ENCODE measurements at regions not wholly inside any gene's neighbourhood (a gene's known extent, or its start where the extent isn't known, plus 50 kb on each side); places are given as distances from the start of the nearest gene placed in this dataset.
"Not testable (repeated sequence)": the region's sequence is repeated elsewhere in the genome, so short reads cannot be mapped to it uniquely, and the experiment has no call there.

DNA sequence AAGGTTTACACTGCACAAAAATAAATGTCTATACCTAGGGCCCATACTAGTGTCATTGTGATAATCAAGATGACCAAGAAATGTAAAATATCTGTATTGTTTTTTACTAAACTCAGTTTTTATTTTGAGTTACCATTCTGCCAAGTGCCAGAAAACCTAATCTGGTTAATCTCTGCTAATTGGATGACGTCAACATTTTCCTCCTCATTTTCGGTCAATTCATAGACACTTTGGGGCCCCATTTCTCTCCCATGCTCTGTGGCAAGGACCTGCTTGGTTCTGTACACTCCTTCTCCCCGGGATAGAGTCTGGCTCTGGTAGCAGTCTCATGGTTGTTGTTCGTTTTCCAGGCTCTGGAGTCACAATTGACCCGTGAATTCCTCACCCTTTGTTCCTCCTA lies 186.5 kb upstream of the TCF4 start:
- DNase-seq = no peak

DNA sequence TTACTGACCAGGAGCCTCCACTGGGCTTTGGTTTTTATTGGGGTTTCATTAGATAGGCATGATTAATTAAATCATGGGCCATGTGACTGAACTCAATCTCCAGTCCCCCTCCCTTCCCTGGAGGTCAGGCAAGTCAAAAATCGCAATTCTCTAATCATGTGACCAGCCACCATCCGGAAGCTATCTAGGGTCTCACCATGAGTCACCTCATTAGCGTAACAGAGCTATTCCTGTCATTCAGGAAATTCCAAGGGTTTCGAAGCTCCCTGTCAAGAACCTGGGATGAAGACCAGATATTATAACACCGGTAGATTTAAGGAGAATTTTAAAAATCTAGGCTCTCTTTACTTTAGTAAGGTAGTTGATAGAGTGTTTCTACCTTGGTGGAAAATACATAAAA lies 180.3 kb upstream of the TCF4 start:
- DNase-seq = peak; percentile 37

DNA sequence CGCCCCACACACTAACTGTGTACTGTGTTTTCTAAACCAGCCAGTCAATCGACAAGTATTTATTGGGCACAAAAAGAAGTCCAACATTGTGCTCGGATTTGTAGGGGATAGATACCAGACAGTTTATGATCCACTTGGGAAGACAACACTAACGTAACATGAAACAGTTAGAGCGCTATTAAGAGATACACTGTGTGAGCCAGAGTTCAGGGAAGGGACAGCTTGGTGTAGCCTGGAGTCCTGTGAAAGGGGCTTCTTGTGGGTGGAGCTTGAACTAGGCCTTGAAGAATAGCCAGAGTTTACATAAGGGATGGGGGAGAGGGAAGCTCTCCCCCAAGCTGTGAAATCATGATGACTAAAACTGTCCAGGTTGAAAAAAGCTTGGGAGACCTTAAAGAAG lies 176.4 kb upstream of the TCF4 start:
- DNase-seq = no peak

DNA sequence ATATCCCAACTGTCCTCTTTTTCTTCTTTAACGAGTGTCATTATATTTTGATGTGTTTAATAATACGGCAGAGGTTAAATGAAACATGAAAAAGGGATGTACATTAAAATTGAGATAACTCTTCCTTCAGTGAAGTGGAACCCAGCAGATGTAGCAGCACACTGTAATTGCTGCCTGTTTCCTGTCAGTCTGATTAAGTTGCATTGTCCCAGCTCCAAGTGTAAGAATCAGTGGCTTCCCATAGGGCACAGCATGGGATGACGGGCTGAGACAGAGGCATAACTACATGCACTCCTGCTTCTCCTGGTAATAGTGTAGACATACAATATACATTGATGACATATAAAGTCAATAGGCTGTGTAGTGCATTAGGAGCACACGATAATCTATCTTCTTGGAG lies 175.8 kb upstream of the TCF4 start:
- DNase-seq = peak; percentile 37

DNA sequence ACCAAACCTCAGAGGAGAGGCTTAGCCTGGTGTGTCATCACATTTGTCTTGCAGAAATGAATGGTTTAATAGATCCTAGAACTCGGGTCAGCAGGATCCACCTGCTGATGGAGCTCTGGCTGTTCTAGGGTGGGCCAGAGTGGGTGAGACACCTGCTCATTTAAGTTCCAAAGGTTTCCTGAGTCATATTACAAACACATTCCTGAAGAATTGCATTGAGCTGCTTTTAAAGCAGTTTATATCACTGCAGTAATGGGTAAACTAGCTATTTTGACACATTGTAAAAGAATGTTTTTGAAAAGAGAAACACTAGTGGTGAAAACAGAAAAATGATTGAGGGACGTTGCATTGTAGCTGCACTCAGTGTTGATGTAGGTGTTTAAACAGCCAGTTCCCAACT lies 175.3 kb upstream of the TCF4 start:
- DNase-seq = peak; percentile 61

DNA sequence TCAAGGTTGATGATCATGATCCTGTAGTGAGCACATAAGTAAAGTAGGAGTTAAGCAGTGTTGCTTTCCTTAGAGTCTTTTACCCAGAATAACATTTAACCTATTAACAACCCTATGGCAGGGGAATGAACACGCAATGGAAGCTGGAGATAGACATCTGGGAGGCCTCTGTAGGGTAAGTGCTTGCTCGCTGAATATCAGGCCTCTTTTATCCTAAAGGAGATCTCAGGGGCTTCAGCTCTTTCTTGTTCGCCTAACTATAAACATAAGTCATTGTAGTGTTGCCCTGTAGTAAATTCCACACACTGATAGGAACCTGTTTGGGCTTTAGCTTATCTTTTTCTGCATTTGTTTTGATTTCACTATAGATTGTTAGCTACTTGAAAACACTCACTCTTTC lies 174.4 kb upstream of the TCF4 start:
- DNase-seq = no peak

DNA sequence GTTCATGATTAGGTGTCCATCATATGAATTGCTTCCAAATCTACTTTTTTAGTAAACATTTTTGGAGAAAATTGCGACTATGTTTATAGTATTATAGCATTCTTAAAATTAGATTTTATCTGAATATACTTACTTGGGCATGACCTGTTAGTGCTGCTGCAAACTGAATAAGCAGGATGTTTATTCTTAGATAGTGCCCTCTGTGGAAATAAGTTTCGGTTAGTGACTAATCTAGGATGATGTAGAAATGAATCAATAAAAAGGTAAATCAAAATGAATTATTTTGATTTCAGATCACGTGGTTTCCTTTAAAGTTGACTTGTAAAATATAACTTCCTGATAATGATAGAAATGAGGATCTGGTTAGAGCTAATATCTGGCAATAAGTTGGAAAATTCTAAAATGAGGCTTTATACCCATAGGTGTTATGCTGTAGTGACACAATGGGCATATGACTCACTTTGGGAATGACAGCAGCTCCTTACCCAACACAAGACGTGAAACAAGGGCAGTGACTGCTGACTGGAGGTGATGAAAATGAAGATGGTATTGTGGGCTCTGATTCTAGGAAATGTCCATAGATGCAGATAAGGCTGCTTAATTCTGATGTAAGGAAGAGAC lies 165.8 kb upstream of the TCF4 start:
- no peak for DNase-seq

DNA sequence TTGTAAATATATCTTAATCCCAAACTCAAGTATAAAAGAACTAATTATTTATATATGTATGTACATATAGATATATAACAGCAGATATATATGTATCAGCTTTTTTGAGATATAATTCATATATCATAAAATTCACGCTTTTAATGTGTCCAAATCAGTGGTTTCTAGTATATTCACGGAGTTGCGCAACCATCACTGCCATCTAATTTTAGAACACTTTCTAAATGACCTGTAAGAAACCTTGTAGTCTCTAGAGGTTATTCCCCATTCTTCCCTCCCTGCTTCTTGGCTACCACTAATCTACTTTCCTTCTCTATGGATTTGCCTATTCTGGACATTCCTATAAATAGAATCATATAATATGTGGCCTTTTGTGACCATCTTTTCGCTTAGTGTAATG lies 163.5 kb upstream of the TCF4 start:
- DNase-seq = no peak

DNA sequence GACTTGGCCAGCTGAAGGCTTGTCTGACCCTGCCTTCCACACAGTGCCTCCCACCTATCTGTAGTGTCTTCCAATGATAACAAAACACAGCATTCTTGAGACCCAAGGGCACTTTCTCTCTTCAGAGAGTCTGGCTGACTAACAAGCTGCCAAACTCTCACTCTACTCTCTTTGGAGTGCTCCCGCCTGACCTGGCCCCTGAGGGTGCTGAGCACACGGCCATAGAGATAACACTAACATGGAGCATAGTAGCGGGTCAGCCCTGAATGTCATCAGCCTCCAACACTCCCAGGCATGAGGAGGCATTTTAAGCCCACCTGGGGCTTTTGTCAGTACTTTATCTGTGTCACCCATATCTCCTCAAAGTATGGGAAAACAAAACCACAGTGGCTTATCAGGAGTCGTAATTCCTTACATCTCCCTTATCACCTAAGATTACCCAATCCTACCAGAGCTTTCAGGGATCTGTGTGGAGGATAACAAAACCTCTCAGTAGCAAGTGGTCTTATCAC lies 160.3 kb upstream of the TCF4 start:
- no peak for DNase-seq

DNA sequence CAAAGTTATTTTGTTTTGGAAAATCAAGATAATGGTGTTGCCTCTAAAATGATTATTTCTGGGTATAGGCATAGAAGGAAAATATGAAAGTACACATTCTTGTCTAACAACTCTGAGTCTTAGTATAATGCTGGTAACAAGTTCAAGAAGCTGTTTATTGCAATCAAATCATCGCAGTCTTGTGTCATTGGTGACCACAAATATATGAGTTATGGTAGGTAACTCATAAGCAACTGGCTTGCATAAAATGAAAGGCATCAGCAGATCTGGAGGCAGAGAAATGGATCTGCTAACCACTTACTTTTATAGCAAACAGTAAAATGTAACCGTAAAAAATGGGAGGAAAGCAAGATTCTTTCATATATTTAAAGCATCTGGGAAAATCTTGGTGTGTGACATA lies 156.2 kb upstream of the TCF4 start:
- no peak for DNase-seq

DNA sequence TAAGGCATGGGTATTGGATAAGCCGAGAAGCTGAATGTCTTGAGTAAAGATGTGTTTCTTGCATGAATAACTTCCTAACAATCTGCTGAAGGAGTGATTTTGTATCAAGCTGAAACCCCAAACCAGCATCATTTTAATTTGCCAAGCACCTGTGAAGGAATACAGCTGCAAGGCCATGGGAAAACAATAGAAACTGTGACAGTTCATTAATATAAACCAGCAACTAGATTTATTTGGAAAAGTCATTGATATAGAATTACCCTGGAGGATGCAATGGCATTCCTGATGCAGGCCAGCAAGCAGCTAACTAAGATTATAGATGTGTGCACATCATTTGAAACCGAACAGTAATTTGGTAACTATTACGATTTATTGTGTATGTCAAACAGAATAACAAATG lies 155.7 kb upstream of the TCF4 start:
- no peak for DNase-seq

DNA sequence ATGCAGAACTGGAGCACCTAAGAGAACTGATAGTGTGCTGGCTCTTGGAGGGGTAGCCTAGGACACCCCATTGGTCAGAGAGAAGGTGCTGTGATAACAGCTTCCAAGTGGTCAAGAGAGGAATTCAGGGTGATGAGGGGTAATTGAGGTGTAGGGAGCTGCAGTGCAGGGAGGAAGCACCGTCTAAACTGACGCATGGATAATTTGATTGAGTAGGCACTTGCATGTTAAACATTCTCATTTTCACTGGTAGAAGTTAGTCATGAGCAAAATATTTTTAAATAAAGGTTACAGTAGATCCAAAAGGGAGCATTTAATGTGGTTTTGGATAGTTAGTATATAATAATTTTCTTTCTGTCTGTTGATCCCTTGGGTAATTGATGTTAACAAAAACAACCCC lies 155.1 kb upstream of the TCF4 start:
- DNase-seq = no peak

DNA sequence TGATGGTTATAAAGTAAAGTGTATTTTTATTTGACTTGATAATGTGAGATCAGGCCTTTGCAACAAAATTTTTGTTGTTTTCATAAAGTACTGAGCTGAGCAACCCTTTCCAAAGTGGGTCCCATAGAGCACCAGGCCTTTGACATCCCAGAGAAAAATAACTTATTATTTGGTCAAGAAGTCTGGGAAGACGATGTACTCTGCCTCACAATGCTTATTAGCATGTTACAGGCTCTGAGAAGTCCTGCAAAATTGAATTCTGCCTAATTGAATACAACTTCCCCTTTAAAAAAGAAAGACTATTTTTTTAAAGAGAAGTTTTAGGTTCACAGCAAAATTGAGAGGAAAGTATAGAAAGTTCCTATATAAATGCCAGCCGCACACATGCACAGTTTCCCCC lies 151.5 kb upstream of the TCF4 start:
- no peak for DNase-seq

DNA sequence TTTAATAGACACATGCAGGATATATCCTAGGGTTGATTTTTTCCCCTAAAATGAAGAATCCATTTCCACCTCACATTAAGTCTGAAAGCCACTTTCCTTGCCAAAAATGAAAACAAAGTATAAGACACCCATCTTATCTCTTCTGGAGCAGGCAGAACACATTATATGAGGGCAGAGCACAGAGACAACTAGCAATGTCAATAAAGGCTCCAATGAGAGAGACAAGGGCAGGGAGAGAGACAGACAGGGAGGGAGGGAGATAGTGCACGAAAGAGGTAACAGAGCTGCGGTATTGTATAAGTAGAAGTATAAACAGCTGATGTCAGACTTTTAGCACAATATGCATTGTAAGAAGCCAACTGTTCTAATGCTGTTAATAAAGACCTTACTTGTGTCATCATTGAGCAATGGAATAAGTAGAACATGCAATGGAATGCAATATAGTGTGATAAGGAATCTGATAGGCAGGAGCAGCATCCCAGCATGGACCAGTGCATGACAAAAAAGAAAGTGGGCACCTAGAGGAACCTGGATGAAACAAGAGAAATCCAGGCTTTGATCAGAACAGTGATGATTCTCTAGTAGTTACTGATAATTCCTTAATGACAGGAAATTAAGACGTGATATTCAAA lies 150.6 kb upstream of the TCF4 start:
- DNase-seq = no peak

DNA sequence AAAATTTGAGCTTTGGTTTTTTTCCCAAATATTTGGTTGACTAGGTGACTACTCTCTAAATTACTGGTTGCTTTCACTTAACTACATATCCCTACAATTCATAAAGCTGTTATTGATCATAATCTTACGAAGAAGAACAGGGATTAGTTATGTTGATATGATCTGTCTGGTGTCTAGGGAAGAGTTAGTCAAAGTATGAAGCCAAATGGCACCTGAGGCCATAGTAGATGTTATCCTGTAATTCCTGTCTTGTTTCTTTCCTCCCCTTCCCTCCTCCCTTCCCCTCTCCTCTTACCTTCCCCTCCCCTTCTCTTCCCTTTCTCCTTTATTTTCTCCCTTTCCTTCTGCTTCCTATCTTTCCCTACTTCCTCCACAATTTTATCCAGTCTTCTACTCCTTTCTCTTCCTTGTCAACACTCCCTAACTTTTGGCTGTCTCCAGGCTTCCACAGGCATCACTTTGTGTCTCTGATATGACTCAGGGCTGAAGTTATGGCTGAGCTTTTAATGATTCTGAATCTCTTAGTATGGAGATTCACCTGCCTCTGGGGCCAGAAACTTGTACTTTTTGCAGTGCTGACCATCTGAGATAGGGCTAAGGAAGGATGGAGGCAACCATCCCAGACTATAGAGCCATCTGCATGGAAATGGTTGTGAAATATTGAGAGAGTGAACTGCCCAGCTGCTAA lies 149.9 kb upstream of the TCF4 start:
- no peak for DNase-seq

DNA sequence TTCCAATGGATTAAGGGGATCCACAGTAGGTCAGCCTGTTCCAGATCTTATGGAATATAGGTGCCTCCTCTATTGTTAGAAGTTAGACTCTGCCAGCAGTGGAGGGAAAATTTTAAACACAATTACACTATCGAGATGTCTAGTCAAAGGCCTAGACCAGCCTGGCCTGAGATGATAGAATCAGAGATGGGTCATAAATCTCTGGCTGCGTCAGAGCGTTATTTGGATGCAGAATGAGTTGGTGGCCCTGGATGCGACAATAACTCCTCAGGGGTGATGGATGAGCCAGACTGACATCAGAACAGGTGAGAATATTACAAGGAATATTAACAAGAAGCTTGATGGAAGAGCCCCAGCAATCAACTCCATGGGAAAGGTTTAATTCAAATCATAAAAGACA lies 149.3 kb upstream of the TCF4 start:
- no peak for DNase-seq

DNA sequence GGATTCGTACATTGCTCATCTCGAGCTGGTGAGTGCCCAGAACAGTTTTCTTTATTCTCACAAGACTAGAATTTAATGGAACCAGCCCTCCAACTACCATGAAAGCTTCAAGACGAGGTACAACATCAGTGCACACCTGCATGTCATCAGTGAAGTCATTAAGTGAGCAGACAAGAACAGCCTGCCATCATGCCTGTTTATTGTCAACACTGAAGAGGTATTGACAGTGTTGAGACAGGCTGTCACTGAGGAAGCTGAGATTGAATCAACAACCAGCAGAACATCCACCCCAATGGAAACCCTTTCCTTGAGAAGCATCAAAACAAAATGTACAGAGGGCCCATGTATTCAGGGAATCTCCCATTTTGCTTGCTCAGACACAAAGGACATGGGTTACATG lies 148.0 kb upstream of the TCF4 start:
- DNase-seq = no peak

DNA sequence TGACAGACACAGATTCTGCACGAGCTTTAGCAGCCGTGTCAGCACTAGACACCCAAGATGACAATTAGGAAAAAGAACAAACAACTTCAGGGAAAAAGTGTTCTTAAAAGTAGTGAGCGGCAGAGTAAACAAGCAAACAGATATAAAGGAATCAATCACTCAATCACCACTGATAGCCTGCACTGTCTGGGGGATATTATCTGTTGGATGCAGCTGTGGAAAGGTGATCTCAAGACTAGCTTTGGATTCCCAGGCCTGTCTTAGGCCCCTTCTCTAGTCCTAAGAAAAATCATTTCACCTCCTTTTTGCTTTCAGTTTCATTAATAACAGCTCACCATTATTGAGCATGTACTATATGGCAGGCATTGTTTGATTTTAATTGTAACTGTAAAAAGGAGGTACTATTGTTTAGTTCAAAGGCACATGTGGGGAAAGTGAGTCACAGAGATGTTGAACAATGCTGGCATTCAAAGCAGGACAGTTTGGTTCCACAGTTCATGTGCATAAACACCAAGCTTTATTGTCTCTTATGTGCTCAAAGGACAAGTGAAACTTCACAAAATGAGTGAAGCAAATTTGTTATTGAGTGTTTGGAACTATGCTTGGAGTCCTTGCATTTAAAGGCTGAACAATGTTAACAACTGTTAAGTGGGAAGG lies 147.3 kb upstream of the TCF4 start:
- no peak for DNase-seq

DNA sequence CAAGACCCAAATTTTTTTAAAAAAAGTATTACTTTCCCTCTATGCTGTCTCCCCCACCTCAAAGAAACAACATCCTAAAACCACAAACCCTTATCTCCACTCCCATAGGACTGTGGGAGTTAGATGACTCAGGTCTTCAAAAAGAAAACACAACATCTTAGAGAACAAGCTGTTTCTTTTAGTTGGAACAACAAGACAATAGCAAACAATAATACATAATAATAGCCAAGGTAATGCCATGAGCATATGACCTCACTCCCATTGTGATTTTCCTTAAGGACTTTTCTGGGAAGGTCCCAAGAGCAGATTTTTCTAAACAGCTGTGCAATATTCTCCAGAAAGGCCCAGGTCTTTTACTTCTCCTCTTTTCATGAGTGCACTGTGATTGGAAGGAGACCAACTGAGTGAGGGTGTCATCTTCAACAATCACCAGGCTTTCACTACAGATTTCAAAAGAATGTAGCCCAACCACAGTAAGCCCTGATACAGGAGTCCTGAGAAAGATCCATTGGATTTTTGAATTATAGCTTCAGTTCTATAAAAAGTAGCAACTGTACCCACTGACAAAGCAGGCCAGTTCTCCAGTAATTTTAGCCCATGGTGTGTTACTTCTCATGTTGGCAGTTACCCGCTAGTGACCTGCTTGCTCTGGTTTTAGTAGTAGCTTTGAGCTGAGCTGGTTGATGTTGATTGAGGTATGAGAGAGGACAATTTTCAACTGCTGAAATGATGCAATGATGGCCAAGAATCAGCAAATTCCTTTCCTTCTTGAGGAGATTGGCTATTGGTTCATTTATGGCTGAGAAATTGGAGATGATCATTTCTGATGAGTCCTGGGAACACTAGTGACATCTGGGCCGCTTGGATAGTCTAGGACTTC lies 144.5 kb upstream of the TCF4 start:
- DNase-seq = peak; percentile 60

DNA sequence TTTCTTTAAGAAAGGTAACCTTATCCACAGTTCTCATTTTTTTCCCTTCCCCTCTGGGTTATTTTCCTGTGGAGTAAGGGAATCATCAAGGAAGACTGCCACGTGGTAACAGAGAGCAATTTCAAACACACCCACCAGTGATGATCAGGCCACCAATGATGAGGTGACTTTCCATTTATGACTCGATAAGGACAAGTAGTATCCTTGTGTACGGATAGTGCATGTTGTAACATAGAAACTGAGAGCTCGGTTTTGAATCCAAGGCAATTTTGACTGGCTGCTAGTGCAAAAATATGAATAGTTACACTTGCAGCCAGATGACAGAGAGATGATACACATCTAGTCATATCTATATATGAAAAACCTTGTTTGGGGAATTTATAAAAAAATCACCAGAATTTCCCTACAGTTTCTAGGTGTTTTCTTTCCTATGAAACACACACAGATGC lies 143.6 kb upstream of the TCF4 start:
- peak; percentile 17 for DNase-seq

DNA sequence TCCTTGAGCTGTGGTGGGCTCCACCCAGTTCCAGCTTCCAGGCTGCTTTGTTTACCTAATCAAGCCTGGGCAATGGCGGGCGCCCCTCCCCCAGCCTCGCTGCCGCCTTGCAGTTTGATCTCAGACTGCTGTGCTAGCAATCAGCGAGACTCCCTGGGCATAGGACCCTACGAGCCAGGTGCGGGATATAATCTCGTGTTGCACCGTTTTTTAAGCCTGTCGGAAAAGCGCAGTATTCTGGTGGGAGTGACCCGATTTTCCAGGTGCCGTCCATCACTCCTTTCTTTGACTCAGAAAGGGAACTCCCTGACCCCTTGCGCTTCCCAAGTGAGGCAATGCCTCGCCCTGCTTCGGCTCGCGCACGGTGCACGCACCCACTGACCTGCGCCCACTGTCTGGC lies 133.0 kb upstream of the TCF4 start:
- DNase-seq = not testable (repeated sequence)

DNA sequence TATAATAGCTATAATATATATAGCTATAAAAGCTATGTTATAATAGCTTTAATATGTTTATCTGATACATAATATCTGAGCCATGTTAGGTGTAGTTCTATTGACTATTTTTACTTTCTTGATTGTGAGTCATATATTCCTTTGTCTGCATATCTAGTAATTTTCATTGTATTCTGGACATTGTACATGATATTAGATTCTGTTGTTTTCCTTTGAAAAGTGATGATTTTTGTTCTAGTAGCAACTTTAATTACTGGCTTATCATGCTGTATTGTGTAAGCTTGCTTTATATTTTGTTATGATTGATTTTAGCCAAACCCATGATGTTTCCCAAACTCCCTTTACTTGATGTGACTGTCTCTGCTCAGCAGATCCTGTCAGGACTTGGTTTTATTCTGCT lies 125.7 kb upstream of the TCF4 start:
- no peak for DNase-seq

DNA sequence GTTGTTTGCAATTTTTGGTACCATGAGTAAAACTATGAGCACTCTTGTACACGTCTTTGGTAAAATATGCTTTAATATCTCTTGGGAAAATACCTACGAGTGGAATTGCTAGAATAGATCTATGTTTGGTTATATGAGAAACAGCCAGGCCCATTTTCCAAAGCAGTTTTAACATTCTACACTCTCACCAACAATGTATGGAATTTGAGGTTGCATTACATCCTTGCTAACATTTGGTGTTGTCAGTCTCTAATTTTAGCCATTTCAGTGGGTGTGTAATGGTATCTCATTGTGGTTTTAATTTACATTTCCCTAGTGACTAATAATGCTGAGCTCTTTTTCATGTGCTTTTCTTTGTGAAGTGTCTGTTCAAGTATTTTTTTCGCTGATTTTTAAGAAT lies 118.9 kb upstream of the TCF4 start:
- peak; percentile 99 for DNase-seq
